ENCODE measurements at regions not wholly inside any gene's neighbourhood (a gene's known extent, or its start where the extent isn't known, plus 50 kb on each side); places are given as distances from the start of the nearest gene placed in this dataset.

DNA sequence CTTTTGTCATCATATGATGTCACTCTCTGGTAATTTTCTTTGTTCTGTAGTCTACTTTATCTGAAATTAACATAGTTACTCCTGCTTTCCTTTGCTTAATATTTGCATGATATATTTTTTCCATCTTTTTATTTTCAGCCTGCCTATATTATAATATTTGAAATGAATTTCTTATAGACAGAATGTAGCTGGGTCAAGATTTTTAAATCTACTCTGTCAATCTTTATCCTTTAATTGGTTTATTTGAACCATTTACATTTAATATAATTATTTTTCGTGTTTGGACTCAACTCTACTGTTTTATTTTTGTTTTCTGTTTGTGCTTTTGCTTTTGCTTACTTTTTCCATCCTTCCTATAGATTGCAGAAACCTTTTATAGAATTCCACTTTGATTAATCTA is 118.0 kb downstream of the FOXD1 start:
- WGBS, 2 donors, result 73 to 76% methylated on average over 1 of the region's 1 CpG
- TF ChIP-seq, protein P1, sequence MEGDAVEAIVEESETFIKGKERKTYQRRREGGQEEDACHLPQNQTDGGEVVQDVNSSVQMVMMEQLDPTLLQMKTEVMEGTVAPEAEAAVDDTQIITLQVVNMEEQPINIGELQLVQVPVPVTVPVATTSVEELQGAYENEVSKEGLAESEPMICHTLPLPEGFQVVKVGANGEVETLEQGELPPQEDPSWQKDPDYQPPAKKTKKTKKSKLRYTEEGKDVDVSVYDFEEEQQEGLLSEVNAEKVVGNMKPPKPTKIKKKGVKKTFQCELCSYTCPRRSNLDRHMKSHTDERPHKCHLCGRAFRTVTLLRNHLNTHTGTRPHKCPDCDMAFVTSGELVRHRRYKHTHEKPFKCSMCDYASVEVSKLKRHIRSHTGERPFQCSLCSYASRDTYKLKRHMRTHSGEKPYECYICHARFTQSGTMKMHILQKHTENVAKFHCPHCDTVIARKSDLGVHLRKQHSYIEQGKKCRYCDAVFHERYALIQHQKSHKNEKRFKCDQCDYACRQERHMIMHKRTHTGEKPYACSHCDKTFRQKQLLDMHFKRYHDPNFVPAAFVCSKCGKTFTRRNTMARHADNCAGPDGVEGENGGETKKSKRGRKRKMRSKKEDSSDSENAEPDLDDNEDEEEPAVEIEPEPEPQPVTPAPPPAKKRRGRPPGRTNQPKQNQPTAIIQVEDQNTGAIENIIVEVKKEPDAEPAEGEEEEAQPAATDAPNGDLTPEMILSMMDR (IDR thresholded peaks at IDR 0.05; ENCODE audit: control extremely low read depth, extremely low read depth), result no peak
- no peak for ATAC-seq (ENCODE audit: insufficient read depth, low FRiP score)

DNA sequence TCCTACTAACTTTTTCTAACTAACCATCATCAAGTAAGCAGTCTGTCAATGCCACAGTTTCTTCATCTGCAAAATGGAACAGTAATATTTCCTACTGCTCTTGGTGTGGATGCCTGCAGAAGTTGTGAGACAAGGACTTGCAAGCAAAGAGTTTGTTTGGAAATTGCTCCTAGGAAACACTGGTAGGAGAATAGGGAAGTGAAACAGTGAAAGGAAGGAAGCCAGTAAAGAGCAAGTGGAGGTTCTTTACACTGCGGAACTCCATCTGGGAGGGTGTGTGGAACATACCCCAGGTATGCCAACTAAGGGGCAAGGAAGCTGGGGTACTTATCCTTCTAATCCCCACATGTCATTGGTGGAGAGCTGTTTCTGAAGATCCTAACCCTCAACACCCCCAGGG is 119.9 kb downstream of the FOXD1 start:
- Histone ChIP-seq H3K27me3 (ENCODE audit: control insufficient read depth in 3 of 3, insufficient read depth in 3 of 3, low read length in 2 of 3) (peaks cover 0 to 20% (median 6%) of the 10 kb centered on the region in 3 donors), H3K4me1 (ENCODE audit: control insufficient read depth in 5 of 5, insufficient read depth in 5 of 5, low read length in 5 of 5) (no peaks in the 10 kb centered on the region), H3K27ac (ENCODE audit: low read depth in 1 of 2, low read length in 1 of 2) (no peak overlapping the region), H3K9me3 (ENCODE audit: control insufficient read depth in 4 of 4, insufficient read depth in 3 of 4, low read length in 3 of 4) (peaks cover 0 to 9% (median 1%) of the 10 kb centered on the region in 4 donors), H3K36me3 (ENCODE audit: control insufficient read depth in 4 of 4, insufficient read depth in 4 of 4, low read length in 4 of 4) (no peaks in the 10 kb centered on the region), H3K4me3 (no peak overlapping the region), H3K9ac (ENCODE audit: insufficient read depth in 1 of 2, low read length in 2 of 2) (no peak overlapping the region)
- WGBS, 2 donors, result 63 to 83% methylated on average over 1 of the region's 1 CpG
- ATAC-seq (ENCODE audit: insufficient read depth, low FRiP score) (peak; percentile 62), DNase-seq (no peak)
- TF ChIP-seq, protein P1 (IDR thresholded peaks at IDR 0.05; ENCODE audit: control extremely low read depth, extremely low read depth), result no peak

More for the DNA sequence above, 118.0 kb downstream of the FOXD1 start:
- H3K4me1 ChIP-seq (ENCODE audit: control insufficient read depth in 5 of 5, insufficient read depth in 5 of 5, low read length in 5 of 5), result no peaks in the 10 kb centered on the region
- no peak overlapping the region for H3K27ac ChIP-seq (ENCODE audit: low read depth in 1 of 2, low read length in 1 of 2)
- H3K4me3 ChIP-seq, result no peak overlapping the region
- peaks cover 0 to 23% (median 6%) of the 10 kb centered on the region in 3 donors for H3K27me3 ChIP-seq (ENCODE audit: control insufficient read depth in 3 of 3, insufficient read depth in 3 of 3, low read length in 2 of 3)
- H3K9me3 ChIP-seq (ENCODE audit: control insufficient read depth in 4 of 4, insufficient read depth in 3 of 4, low read length in 3 of 4), result peaks cover 0 to 9% (median 1%) of the 10 kb centered on the region in 4 donors
- DNase-seq, result no peak
- no peaks in the 10 kb centered on the region for H3K36me3 ChIP-seq (ENCODE audit: control insufficient read depth in 4 of 4, insufficient read depth in 4 of 4, low read length in 4 of 4)
- H3K9ac ChIP-seq (ENCODE audit: insufficient read depth in 1 of 2, low read length in 2 of 2), result no peak overlapping the region

DNA sequence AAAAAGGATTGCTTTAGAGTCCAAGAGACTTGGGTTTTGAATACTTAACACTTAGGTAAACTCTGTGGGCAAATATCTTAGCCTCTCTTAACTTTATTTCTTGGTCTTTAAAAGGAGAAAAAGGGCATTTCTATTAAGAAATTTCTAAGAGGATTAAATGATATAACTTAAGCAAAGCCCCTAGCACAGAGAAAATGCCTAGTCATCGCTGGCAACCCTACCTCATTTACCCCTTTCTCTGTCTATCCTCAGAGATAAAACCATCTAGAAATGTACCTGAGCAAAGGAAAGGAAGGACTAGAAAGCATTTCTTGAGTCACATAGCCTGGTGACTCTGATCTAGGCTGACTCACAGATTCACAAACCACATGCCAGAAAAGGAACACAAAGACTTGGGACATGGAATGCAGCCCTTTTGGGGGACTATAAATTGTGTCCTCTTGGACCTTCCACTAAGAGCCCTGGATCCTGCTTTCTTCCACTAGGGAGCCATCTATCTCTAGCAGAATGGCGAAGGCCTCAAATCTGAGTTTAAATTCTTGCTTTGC is 120.6 kb downstream of the FOXD1 start:
- WGBS, 2 donors, result 89 to 92% methylated on average over 2 of the region's 2 CpGs
- no peak overlapping the region for H3K27ac ChIP-seq (ENCODE audit: low read depth in 1 of 2, low read length in 1 of 2)
- H3K4me1 ChIP-seq (ENCODE audit: control insufficient read depth in 5 of 5, insufficient read depth in 5 of 5, low read length in 5 of 5), result no peaks in the 10 kb centered on the region
- DNase-seq (no peak), ATAC-seq (ENCODE audit: insufficient read depth, low FRiP score) (no peak)
- H3K9ac ChIP-seq (ENCODE audit: insufficient read depth in 1 of 2, low read length in 2 of 2), result no peak overlapping the region
- TF ChIP-seq, protein P1 (IDR thresholded peaks at IDR 0.05; ENCODE audit: control extremely low read depth, extremely low read depth), result no peak
- H3K4me3 ChIP-seq, result no peak overlapping the region
- H3K27me3 ChIP-seq (ENCODE audit: control insufficient read depth in 3 of 3, insufficient read depth in 3 of 3, low read length in 2 of 3), result peaks cover 0 to 21% (median 6%) of the 10 kb centered on the region in 3 donors
- H3K9me3 ChIP-seq (ENCODE audit: control insufficient read depth in 4 of 4, insufficient read depth in 3 of 4, low read length in 3 of 4), result peaks cover 0 to 9% (median under 1%) of the 10 kb centered on the region in 4 donors
- H3K36me3 ChIP-seq (ENCODE audit: control insufficient read depth in 4 of 4, insufficient read depth in 4 of 4, low read length in 4 of 4), result no peaks in the 10 kb centered on the region

DNA sequence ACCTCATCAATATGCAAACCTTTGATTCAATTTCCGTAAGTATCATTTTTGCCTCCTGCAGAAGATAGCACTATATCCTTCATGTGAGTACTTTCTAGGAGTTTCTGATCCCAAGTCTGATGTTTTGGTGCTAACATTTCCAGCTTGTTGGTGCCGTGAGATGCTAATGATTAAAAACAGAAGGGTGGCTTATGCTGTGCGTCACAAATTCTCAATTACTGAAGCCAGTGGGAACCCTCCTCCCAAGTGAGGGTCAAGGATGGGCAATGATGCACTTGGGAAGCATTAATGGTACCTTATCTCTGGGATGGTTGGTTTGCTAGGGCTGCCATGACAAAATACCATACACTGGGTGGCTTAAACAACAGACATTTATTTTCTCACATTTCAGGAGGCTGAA is 123.0 kb downstream of the FOXD1 start:
- TF ChIP-seq, protein P1 (IDR thresholded peaks at IDR 0.05; ENCODE audit: control extremely low read depth, extremely low read depth), result no peak
- no peak for ATAC-seq (ENCODE audit: insufficient read depth, low FRiP score)
- 88 to 94% methylated on average over 3 of the region's 3 CpGs for WGBS, 2 donors
- Histone ChIP-seq H3K4me1 (ENCODE audit: control insufficient read depth in 5 of 5, insufficient read depth in 5 of 5, low read length in 5 of 5) (no peaks in the 10 kb centered on the region), H3K4me3 (no peak overlapping the region), H3K36me3 (ENCODE audit: control insufficient read depth in 4 of 4, insufficient read depth in 4 of 4, low read length in 4 of 4) (no peaks in the 10 kb centered on the region), H3K9ac (ENCODE audit: insufficient read depth in 1 of 2, low read length in 2 of 2) (no peak overlapping the region), H3K27ac (ENCODE audit: low read depth in 1 of 2, low read length in 1 of 2) (no peak overlapping the region), H3K9me3 (ENCODE audit: control insufficient read depth in 4 of 4, insufficient read depth in 3 of 4, low read length in 3 of 4) (peaks cover 0 to 8% (median 0%) of the 10 kb centered on the region in 4 donors), H3K27me3 (ENCODE audit: control insufficient read depth in 3 of 3, insufficient read depth in 3 of 3, low read length in 2 of 3) (peaks cover 0 to 27% (median 6%) of the 10 kb centered on the region in 3 donors)
- DNase-seq, result no peak

Data from lung (tissue), 11 donors.